HEK293 (cell line): ENCODE measurements at regions not wholly inside any gene's neighbourhood (a gene's known extent, or its start where the extent isn't known, plus 50 kb on each side); places are given as distances from the start of the nearest gene placed in this dataset.

Source experiments
- CTCF ChIA-PET: fragments of 350-600 bp; formaldehyde crosslinking; extraction: SDS; loops from one replicate; lab custom pipeline; 2021; ENCODE audit warnings: antibody characterized with exemption; lab: Yijun Ruan, JAX
- POLR2A ChIA-PET: fragments of 300-600 bp; formaldehyde crosslinking; extraction: SDS; loops from one replicate; lab custom pipeline; 2020; ENCODE audit warnings: antibody characterized with exemption, inconsistent platforms; lab: Yijun Ruan, JAX
- H3K27ac ChIP-seq: fragments of 200-500 bp; sonication (Bioruptor generic); 2 replicates; pipeline ENCODE4 v1.5.1; 2014; ENCODE audit warnings: low read depth, low read length, control low read depth, inconsistent platforms; ENCODE audit errors: extremely low read depth
- H3K36me3 ChIP-seq, 2 experiments: fragments of 200-500 bp in 1 of 2; sonication (Bioruptor generic) in 1 of 2; 1 replicate in 1 of 2; 2 replicates in 1 of 2; pipeline ENCODE4 v1.5.1; 2014 to 2017; ENCODE audit warnings: inconsistent platforms in 2 of 2, low read length in 2 of 2; ENCODE audit not compliant: control insufficient read depth in 2 of 2, insufficient read depth in 1 of 2
- H3K4me1 ChIP-seq: fragments of 200-500 bp; sonication (Bioruptor generic); 2 replicates; pipeline ENCODE4 v1.5.1; 2014; ENCODE audit warnings: mild to moderate bottlenecking, low read length, inconsistent platforms; ENCODE audit not compliant: control insufficient read depth, insufficient read depth
- H3K4me3 ChIP-seq: 2 replicates; pipeline ENCODE4 v1.5.1; 2011; ENCODE audit warnings: low read depth, mild to moderate bottlenecking, control low read depth, low read length, moderate library complexity
- H3K9me3 ChIP-seq: fragments of 200-500 bp; sonication (Bioruptor generic); 2 replicates; pipeline ENCODE4 v1.5.1; 2014; ENCODE audit warnings: low read depth, low read length, inconsistent platforms; ENCODE audit not compliant: control insufficient read depth, insufficient read depth
- HOXC10 ChIP-seq: sonication (generic); formaldehyde crosslinking; IDR thresholded peaks from 2 replicates; pipeline ENCODE4 v1.8.1; 2023; ENCODE audit warnings: mild to moderate bottlenecking, missing genetic modification reagents
- KLF8 ChIP-seq: fragments of 450-650 bp; formaldehyde crosslinking; IDR thresholded peaks from 2 replicates; pipeline ENCODE4 v1.5.1; 2016; ENCODE audit warnings: missing biosample characterization, missing genetic modification characterization
- OVOL3 ChIP-seq: fragments of 450-650 bp; formaldehyde crosslinking; IDR thresholded peaks from 2 replicates; pipeline ENCODE4 v1.5.1; 2016; ENCODE audit warnings: missing biosample characterization, missing genetic modification characterization
- SCRT2 ChIP-seq: fragments of 450-650 bp; formaldehyde crosslinking; IDR thresholded peaks from 2 replicates; pipeline ENCODE4 v1.5.1; 2016; ENCODE audit warnings: missing biosample characterization, missing genetic modification characterization
- TRIM28 ChIP-seq: IDR thresholded peaks from 2 replicates; pipeline ENCODE4 v1.6.1; 2011; ENCODE audit warnings: low read length, control low read depth, borderline replicate concordance
- YY2 ChIP-seq: fragments of 450-650 bp; formaldehyde crosslinking; IDR thresholded peaks from 2 replicates; pipeline ENCODE4 v1.5.1; 2016; ENCODE audit warnings: missing biosample characterization, missing genetic modification characterization
- ZIC2 ChIP-seq: fragments of 450-650 bp; formaldehyde crosslinking; IDR thresholded peaks from 2 replicates; pipeline ENCODE4 v1.5.1; 2016; ENCODE audit warnings: missing biosample characterization, missing genetic modification characterization
- ZNF132 ChIP-seq: fragments of 450-650 bp; formaldehyde crosslinking; IDR thresholded peaks from 2 replicates; pipeline ENCODE4 v1.5.1; 2017; ENCODE audit warnings: missing biosample characterization, missing genetic modification characterization, borderline replicate concordance
- ZNF155 ChIP-seq: fragments of 450-650 bp; formaldehyde crosslinking; IDR thresholded peaks from 2 replicates; pipeline ENCODE4 v1.5.1; 2016; ENCODE audit warnings: missing biosample characterization, missing genetic modification characterization
- ZNF2 ChIP-seq: fragments of 450-650 bp; formaldehyde crosslinking; IDR thresholded peaks from 2 replicates; pipeline ENCODE4 v1.5.1; 2016; ENCODE audit warnings: missing biosample characterization, missing genetic modification characterization
- ZNF426 ChIP-seq: fragments of 450-650 bp; formaldehyde crosslinking; IDR thresholded peaks from 2 replicates; pipeline ENCODE4 v1.5.1; 2017; ENCODE audit warnings: missing biosample characterization, missing genetic modification characterization, mild to moderate bottlenecking, inconsistent platforms, moderate library complexity
- ZNF544 ChIP-seq: fragments of 450-650 bp; formaldehyde crosslinking; IDR thresholded peaks from 2 replicates; pipeline ENCODE4 v1.5.0; 2017; ENCODE audit warnings: missing biosample characterization, missing genetic modification characterization
- ZNF585B ChIP-seq: fragments of 450-650 bp; formaldehyde crosslinking; IDR thresholded peaks from 2 replicates; pipeline ENCODE4 v1.5.1; 2016; ENCODE audit warnings: missing biosample characterization, missing genetic modification characterization
- ZNF610 ChIP-seq: fragments of 450-650 bp; formaldehyde crosslinking; IDR thresholded peaks from 2 replicates; pipeline ENCODE4 v1.5.1; 2016; ENCODE audit warnings: missing biosample characterization, missing genetic modification characterization, borderline replicate concordance
- ZNF654 ChIP-seq: fragments of 450-650 bp; formaldehyde crosslinking; IDR thresholded peaks from 2 replicates; pipeline ENCODE4 v1.5.1; 2016; ENCODE audit warnings: low read depth, missing biosample characterization, missing genetic modification characterization
- ZNF76 ChIP-seq: fragments of 450-650 bp; formaldehyde crosslinking; IDR thresholded peaks from 2 replicates; pipeline ENCODE4; 2016; ENCODE audit warnings: low read depth, missing biosample characterization, missing genetic modification characterization, borderline replicate concordance
- ZNF777 ChIP-seq: fragments of 450-650 bp; formaldehyde crosslinking; IDR thresholded peaks from 2 replicates; pipeline ENCODE4 v1.5.1; 2017; ENCODE audit warnings: missing biosample characterization, missing genetic modification characterization, borderline replicate concordance
- ZNF837 ChIP-seq: fragments of 450-650 bp; formaldehyde crosslinking; IDR thresholded peaks from 2 replicates; pipeline ENCODE4 v1.5.1; 2016; ENCODE audit warnings: missing biosample characterization, missing genetic modification characterization
- ZSCAN23 ChIP-seq: fragments of 450-650 bp; formaldehyde crosslinking; IDR thresholded peaks from 2 replicates; pipeline ENCODE4 v1.5.1; 2016; ENCODE audit warnings: missing biosample characterization, missing genetic modification characterization
- TF ChIP-seq, protein P1 (sequence below): fragments of 450-650 bp; formaldehyde crosslinking; IDR thresholded peaks from 2 replicates; pipeline ENCODE4 v1.5.1; 2016; ENCODE audit warnings: missing biosample characterization, missing genetic modification characterization, borderline replicate concordance
- TF ChIP-seq, protein P2 (sequence below): sonication (generic); formaldehyde crosslinking; IDR thresholded peaks from 2 replicates; pipeline ENCODE4 v1.8.1; 2022; ENCODE audit warnings: mild to moderate bottlenecking, moderate library complexity, missing genetic modification reagents
- TF ChIP-seq, protein P3 (sequence below): fragments of 450-650 bp; formaldehyde crosslinking; IDR thresholded peaks from 2 replicates; pipeline ENCODE4 v1.5.1; 2016; ENCODE audit warnings: missing biosample characterization, missing genetic modification characterization
- TF ChIP-seq, protein P4 (sequence below): fragments of 450-650 bp; formaldehyde crosslinking; IDR thresholded peaks from 2 replicates; pipeline ENCODE4 v1.5.1; 2016; ENCODE audit warnings: missing biosample characterization, missing genetic modification characterization, low read depth

DNA sequence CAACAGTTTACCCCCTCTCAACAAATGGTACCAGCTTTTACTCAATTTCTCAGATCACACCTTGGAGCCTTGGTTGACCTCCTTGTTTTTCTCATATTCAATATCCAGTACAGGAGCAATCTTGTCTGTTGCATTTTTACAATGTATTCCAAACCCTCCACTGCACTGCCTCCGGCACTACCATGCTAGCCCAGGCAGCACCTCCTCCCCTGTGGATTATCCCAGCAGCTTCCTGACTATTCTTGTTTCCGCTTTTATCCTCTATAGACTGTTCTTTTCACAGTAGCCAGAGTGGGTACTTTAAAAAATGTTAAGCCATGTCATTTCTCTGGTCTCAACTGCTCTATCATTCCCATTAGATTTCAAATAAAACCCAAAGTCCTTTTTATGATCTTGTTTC is 253.4 kb upstream of the GPRIN3 start (continued):
- TF ChIP-seq, protein P1, sequence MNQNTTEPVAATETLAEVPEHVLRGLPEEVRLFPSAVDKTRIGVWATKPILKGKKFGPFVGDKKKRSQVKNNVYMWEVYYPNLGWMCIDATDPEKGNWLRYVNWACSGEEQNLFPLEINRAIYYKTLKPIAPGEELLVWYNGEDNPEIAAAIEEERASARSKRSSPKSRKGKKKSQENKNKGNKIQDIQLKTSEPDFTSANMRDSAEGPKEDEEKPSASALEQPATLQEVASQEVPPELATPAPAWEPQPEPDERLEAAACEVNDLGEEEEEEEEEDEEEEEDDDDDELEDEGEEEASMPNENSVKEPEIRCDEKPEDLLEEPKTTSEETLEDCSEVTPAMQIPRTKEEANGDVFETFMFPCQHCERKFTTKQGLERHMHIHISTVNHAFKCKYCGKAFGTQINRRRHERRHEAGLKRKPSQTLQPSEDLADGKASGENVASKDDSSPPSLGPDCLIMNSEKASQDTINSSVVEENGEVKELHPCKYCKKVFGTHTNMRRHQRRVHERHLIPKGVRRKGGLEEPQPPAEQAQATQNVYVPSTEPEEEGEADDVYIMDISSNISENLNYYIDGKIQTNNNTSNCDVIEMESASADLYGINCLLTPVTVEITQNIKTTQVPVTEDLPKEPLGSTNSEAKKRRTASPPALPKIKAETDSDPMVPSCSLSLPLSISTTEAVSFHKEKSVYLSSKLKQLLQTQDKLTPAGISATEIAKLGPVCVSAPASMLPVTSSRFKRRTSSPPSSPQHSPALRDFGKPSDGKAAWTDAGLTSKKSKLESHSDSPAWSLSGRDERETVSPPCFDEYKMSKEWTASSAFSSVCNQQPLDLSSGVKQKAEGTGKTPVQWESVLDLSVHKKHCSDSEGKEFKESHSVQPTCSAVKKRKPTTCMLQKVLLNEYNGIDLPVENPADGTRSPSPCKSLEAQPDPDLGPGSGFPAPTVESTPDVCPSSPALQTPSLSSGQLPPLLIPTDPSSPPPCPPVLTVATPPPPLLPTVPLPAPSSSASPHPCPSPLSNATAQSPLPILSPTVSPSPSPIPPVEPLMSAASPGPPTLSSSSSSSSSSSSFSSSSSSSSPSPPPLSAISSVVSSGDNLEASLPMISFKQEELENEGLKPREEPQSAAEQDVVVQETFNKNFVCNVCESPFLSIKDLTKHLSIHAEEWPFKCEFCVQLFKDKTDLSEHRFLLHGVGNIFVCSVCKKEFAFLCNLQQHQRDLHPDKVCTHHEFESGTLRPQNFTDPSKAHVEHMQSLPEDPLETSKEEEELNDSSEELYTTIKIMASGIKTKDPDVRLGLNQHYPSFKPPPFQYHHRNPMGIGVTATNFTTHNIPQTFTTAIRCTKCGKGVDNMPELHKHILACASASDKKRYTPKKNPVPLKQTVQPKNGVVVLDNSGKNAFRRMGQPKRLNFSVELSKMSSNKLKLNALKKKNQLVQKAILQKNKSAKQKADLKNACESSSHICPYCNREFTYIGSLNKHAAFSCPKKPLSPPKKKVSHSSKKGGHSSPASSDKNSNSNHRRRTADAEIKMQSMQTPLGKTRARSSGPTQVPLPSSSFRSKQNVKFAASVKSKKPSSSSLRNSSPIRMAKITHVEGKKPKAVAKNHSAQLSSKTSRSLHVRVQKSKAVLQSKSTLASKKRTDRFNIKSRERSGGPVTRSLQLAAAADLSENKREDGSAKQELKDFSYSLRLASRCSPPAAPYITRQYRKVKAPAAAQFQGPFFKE, result no peak
- TF ChIP-seq ZNF2 (no peak), ZNF155 (no peak), ZNF76 (no peak), KLF8 (tag by site-specific recombination) (no peak), ZNF585B (tag by site-specific recombination) (no peak), TRIM28 (no peak)
- TF ChIP-seq, protein P2, sequence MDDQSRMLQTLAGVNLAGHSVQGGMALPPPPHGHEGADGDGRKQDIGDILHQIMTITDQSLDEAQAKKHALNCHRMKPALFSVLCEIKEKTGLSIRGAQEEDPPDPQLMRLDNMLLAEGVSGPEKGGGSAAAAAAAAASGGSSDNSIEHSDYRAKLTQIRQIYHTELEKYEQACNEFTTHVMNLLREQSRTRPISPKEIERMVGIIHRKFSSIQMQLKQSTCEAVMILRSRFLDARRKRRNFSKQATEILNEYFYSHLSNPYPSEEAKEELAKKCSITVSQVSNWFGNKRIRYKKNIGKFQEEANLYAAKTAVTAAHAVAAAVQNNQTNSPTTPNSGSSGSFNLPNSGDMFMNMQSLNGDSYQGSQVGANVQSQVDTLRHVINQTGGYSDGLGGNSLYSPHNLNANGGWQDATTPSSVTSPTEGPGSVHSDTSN, result no peak

DNA sequence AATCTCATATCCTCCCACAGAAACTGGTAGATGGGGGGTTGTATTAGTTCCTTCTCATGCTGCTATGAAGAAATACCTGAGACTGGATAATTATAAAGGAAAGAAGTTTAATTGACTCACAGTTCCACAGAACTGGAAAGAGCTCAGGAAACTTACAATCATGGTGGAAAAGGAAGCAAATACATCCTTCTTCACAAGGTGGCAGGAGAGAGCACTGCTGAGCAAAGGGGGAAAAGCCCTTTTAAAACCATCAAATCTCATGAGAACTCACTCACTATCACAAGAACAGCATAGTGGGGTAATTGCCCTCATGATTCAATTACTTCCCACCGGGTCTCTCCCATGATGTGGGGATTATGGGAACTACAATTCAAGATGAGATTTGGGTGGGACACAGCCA is 250.5 kb upstream of the GPRIN3 start:
- TF ChIP-seq, protein P3, sequence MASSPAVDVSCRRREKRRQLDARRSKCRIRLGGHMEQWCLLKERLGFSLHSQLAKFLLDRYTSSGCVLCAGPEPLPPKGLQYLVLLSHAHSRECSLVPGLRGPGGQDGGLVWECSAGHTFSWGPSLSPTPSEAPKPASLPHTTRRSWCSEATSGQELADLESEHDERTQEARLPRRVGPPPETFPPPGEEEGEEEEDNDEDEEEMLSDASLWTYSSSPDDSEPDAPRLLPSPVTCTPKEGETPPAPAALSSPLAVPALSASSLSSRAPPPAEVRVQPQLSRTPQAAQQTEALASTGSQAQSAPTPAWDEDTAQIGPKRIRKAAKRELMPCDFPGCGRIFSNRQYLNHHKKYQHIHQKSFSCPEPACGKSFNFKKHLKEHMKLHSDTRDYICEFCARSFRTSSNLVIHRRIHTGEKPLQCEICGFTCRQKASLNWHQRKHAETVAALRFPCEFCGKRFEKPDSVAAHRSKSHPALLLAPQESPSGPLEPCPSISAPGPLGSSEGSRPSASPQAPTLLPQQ (tag by site-specific recombination), result no peak
- no peak for TF ChIP-seq ZNF837 (tag by site-specific recombination)
- no peak for TF ChIP-seq ZNF654 (tag by site-specific recombination)
- no peak for TF ChIP-seq ZNF544
- TF ChIP-seq ZSCAN23 (tag by site-specific recombination), result no peak
- TF ChIP-seq ZNF132 (tag by site-specific recombination), result no peak
- TF ChIP-seq ZNF777 (tag by site-specific recombination), result no peak
- TF ChIP-seq ZNF610 (tag by site-specific recombination), result no peak
- TF ChIP-seq HOXC10 (CRISPR knock-in tag), result no peak
- no peak for TF ChIP-seq ZNF426 (tag by site-specific recombination)
- no peak for TF ChIP-seq ZIC2
- TF ChIP-seq, protein P4, sequence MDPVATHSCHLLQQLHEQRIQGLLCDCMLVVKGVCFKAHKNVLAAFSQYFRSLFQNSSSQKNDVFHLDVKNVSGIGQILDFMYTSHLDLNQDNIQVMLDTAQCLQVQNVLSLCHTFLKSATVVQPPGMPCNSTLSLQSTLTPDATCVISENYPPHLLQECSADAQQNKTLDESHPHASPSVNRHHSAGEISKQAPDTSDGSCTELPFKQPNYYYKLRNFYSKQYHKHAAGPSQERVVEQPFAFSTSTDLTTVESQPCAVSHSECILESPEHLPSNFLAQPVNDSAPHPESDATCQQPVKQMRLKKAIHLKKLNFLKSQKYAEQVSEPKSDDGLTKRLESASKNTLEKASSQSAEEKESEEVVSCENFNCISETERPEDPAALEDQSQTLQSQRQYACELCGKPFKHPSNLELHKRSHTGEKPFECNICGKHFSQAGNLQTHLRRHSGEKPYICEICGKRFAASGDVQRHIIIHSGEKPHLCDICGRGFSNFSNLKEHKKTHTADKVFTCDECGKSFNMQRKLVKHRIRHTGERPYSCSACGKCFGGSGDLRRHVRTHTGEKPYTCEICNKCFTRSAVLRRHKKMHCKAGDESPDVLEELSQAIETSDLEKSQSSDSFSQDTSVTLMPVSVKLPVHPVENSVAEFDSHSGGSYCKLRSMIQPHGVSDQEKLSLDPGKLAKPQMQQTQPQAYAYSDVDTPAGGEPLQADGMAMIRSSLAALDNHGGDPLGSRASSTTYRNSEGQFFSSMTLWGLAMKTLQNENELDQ (tag by site-specific recombination), result no peak
- TF ChIP-seq YY2, result no peak
- TF ChIP-seq SCRT2, result no peak
- no peak for TF ChIP-seq OVOL3 (tag by site-specific recombination)

More for the DNA sequence above, 250.5 kb upstream of the GPRIN3 start:
- H3K4me3 ChIP-seq, result no peak overlapping the region
- POLR2A ChIA-PET, result no interaction called here
- no peak overlapping the region for H3K27ac ChIP-seq
- no peaks in the 10 kb centered on the region for H3K4me1 ChIP-seq
- CTCF ChIA-PET, result interaction anchor here (0.7 to 1.1 kb wide), 3 partner anchors 31 to 353 kb away, joined by 3 read pairs; no protein-coding TSS in a partner anchor
- H3K36me3 ChIP-seq, result no peaks in the 10 kb centered on the region
- no peaks in the 10 kb centered on the region for H3K9me3 ChIP-seq
